ENCODE measurements at regions not wholly inside any gene's neighbourhood (a gene's known extent, or its start where the extent isn't known, plus 50 kb on each side); places are given as distances from the start of the nearest gene placed in this dataset.

- H3K4me1 ChIP-seq (ENCODE audit: control insufficient read depth, insufficient read depth, low read length), result no peaks in the 10 kb centered on the region
- TF ChIP-seq ZNF596 (tag by site-specific recombination; IDR thresholded peaks at IDR 0.05) (no peak), BCL6B (tag by site-specific recombination; IDR thresholded peaks at IDR 0.05) (no peak), ZNF501 (tag by site-specific recombination; IDR thresholded peaks at IDR 0.05) (no peak), ZNF350 (tag by site-specific recombination; IDR thresholded peaks at IDR 0.05) (no peak), ZNF843 (tag by site-specific recombination; IDR thresholded peaks at IDR 0.05) (no peak), REPIN1 (tag by site-specific recombination; IDR thresholded peaks at IDR 0.05; ENCODE audit: low read depth) (no peak), ZNF658 (tag by site-specific recombination; IDR thresholded peaks at IDR 0.05) (no peak), ZNF529 (tag by site-specific recombination; IDR thresholded peaks at IDR 0.05; ENCODE audit: insufficient replicate concordance) (no peak), ZNF311 (tag by site-specific recombination; IDR thresholded peaks at IDR 0.05; ENCODE audit: borderline replicate concordance) (no peak), ZNF274 (IDR thresholded peaks at IDR 0.05; ENCODE audit: low read length) (no peak), ZNF274 (tag by site-specific recombination; IDR thresholded peaks at IDR 0.05; ENCODE audit: borderline replicate concordance) (no peak), PRDM10 (tag by site-specific recombination; IDR thresholded peaks at IDR 0.05) (no peak), ZNF354C (tag by site-specific recombination; IDR thresholded peaks at IDR 0.05; ENCODE audit: borderline replicate concordance, low read depth) (no peak), REST (tag by site-specific recombination; IDR thresholded peaks at IDR 0.05) (no peak), PRDM1 (tag by site-specific recombination; IDR thresholded peaks at IDR 0.05) (no peak), ELK4 (IDR thresholded peaks at IDR 0.05; ENCODE audit: borderline replicate concordance, low read depth, low read length) (no peak), PBX3 (CRISPR knock-in tag; IDR thresholded peaks at IDR 0.05) (no peak), IKZF3 (tag by site-specific recombination; IDR thresholded peaks at IDR 0.05) (no peak), GLI4 (tag by site-specific recombination; IDR thresholded peaks at IDR 0.05) (no peak)
- no peaks in the 10 kb centered on the region for H3K36me3 ChIP-seq (ENCODE audit: control insufficient read depth in 2 of 2, insufficient read depth in 1 of 2, low read length in 2 of 2)
- ChIA-PET CTCF (no interaction called here), POLR2A (no interaction called here)
- H3K27ac ChIP-seq (ENCODE audit: extremely low read depth, low read depth, low read length), result no peak overlapping the region
- H3K4me3 ChIP-seq (ENCODE audit: low read depth, low read length), result no peak overlapping the region
- H3K9me3 ChIP-seq (ENCODE audit: control insufficient read depth, insufficient read depth, low read depth, low read length), result no peaks in the 10 kb centered on the region
Measured at GRCh38 chr9:119483153-119483552, 113.9 kb upstream of the BRINP1 start.

All from HEK293 (cell line).